Activated T-cell treated with anti-CD3 and anti-CD28 coated beads, Interleukin-2, amount 50 U/mL, for 24 hours (primary cell): ENCODE measurements at regions not wholly inside any gene's neighbourhood (a gene's known extent, or its start where the extent isn't known, plus 50 kb on each side); places are given as distances from the start of the nearest gene placed in this dataset.
"Not testable (repeated sequence)": the region's sequence is repeated elsewhere in the genome, so short reads cannot be mapped to it uniquely, and the experiment has no call there.

ENCODE experiments used
- DNase-seq: peaks from one replicate; pipeline ENCODE4 v3.0.0-alpha.2; 2020
- H3K27ac Mint-ChIP-seq: 2 replicates; pipeline ENCODE4 v1.8.0; 2020; ENCODE audit warnings: mild to moderate bottlenecking, mixed read lengths
- H3K27me3 Mint-ChIP-seq: 2 replicates; pipeline ENCODE4 v1.8.0; 2020; ENCODE audit warnings: mixed read lengths
- H3K36me3 Mint-ChIP-seq: 2 replicates; pipeline ENCODE4 v1.8.0; 2020; ENCODE audit warnings: low read depth, mixed read lengths
- H3K4me1 Mint-ChIP-seq: 2 replicates; pipeline ENCODE4 v1.8.0; 2020; ENCODE audit warnings: low read depth, mixed read lengths
- H3K4me3 Mint-ChIP-seq: 2 replicates; pipeline ENCODE4 v1.8.0; 2020; ENCODE audit warnings: mild to moderate bottlenecking, moderate library complexity, mixed read lengths
- H3K9me3 Mint-ChIP-seq: 2 replicates; pipeline ENCODE4 v1.8.0; 2020; ENCODE audit warnings: mixed read lengths

- not testable (repeated sequence) for H3K9me3 Mint-ChIP-seq, H3K36me3 Mint-ChIP-seq, H3K4me1 Mint-ChIP-seq, H3K4me3 Mint-ChIP-seq, H3K27ac Mint-ChIP-seq, H3K27me3 Mint-ChIP-seq, DNase-seq
These were observed 711.2 kb upstream of the AUTS2 start for GRCh38 chr7:68887116-68887515.

- DNase-seq: no peak
- no peaks in the 10 kb centered on the region for H3K36me3 Mint-ChIP-seq
- no peaks in the 10 kb centered on the region for H3K4me1 Mint-ChIP-seq
- no peak overlapping the region for H3K4me3 Mint-ChIP-seq
- H3K27me3 Mint-ChIP-seq: no peaks in the 10 kb centered on the region
- no peaks in the 10 kb centered on the region for H3K9me3 Mint-ChIP-seq
- H3K27ac Mint-ChIP-seq: no peak overlapping the region
These were observed 709.3 kb upstream of the AUTS2 start for GRCh38 chr7:68888971-68889385.

GRCh38 chr7:68892236-68892635 is 706.0 kb upstream of the AUTS2 start:
- DNase-seq: no peak
- Mint-ChIP-seq H3K9me3 (peaks cover 5% of the 10 kb centered on the region), H3K4me3 (no peak overlapping the region), H3K27ac (no peak overlapping the region), H3K4me1 (no peaks in the 10 kb centered on the region), H3K27me3 (no peaks in the 10 kb centered on the region), H3K36me3 (no peaks in the 10 kb centered on the region)

GRCh38 chr7:68893411-68893810 is 704.9 kb upstream of the AUTS2 start:
- Mint-ChIP-seq H3K36me3 (no peaks in the 10 kb centered on the region), H3K27ac (no peak overlapping the region)
- DNase-seq: no peak

GRCh38 chr7:68899156-68899555 is 699.1 kb upstream of the AUTS2 start:
- peaks cover 29% of the 10 kb centered on the region for H3K9me3 Mint-ChIP-seq
- not testable (repeated sequence) for H3K27ac Mint-ChIP-seq, H3K4me1 Mint-ChIP-seq, H3K36me3 Mint-ChIP-seq, H3K27me3 Mint-ChIP-seq, DNase-seq, H3K4me3 Mint-ChIP-seq

More at GRCh38 chr7:68893411-68893810, 704.9 kb upstream of the AUTS2 start:
- H3K27me3 Mint-ChIP-seq: no peaks in the 10 kb centered on the region
- H3K4me1 Mint-ChIP-seq: no peaks in the 10 kb centered on the region
- no peak overlapping the region for H3K4me3 Mint-ChIP-seq
- H3K9me3 Mint-ChIP-seq: peaks cover 8% of the 10 kb centered on the region

- Mint-ChIP-seq H3K36me3 (no peaks in the 10 kb centered on the region), H3K4me3 (no peak overlapping the region), H3K4me1 (no peaks in the 10 kb centered on the region), H3K27me3 (no peaks in the 10 kb centered on the region), H3K27ac (no peak overlapping the region), H3K9me3 (peaks cover 30% of the 10 kb centered on the region)
- DNase-seq: no peak
These were observed 698.2 kb upstream of the AUTS2 start for GRCh38 chr7:68900096-68900495.

GRCh38 chr7:68904630-68905029 is 693.6 kb upstream of the AUTS2 start:
- Mint-ChIP-seq H3K27me3 (no peaks in the 10 kb centered on the region), H3K9me3 (peaks cover 28% of the 10 kb centered on the region), H3K4me3 (no peak overlapping the region), H3K27ac (no peak overlapping the region), H3K36me3 (no peaks in the 10 kb centered on the region), H3K4me1 (no peaks in the 10 kb centered on the region)
- no peak for DNase-seq

- Mint-ChIP-seq H3K27me3 (no peaks in the 10 kb centered on the region), H3K4me1 (no peaks in the 10 kb centered on the region), H3K36me3 (no peaks in the 10 kb centered on the region), H3K9me3 (peaks cover 18% of the 10 kb centered on the region), H3K4me3 (no peak overlapping the region), H3K27ac (no peak overlapping the region)
- no peak for DNase-seq
These were observed 686.5 kb upstream of the AUTS2 start for GRCh38 chr7:68911754-68912153.

- H3K36me3 Mint-ChIP-seq: no peaks in the 10 kb centered on the region
- no peak for DNase-seq
- H3K27ac Mint-ChIP-seq: no peak overlapping the region
- H3K4me3 Mint-ChIP-seq: no peak overlapping the region
- H3K9me3 Mint-ChIP-seq: peaks cover 22% of the 10 kb centered on the region
- H3K4me1 Mint-ChIP-seq: no peaks in the 10 kb centered on the region
- no peaks in the 10 kb centered on the region for H3K27me3 Mint-ChIP-seq
These were observed 684.3 kb upstream of the AUTS2 start for GRCh38 chr7:68914006-68914405.

GRCh38 chr7:68917041-68917651 is 681.1 kb upstream of the AUTS2 start:
- H3K27me3 Mint-ChIP-seq: no peaks in the 10 kb centered on the region
- H3K9me3 Mint-ChIP-seq: peaks cover 31% of the 10 kb centered on the region
- no peak overlapping the region for H3K27ac Mint-ChIP-seq

GRCh38 chr7:68918621-68919020 is 679.7 kb upstream of the AUTS2 start:
- Mint-ChIP-seq H3K27ac (no peak overlapping the region), H3K9me3 (peaks cover 28% of the 10 kb centered on the region), H3K4me1 (no peaks in the 10 kb centered on the region), H3K27me3 (no peaks in the 10 kb centered on the region), H3K4me3 (no peak overlapping the region), H3K36me3 (no peaks in the 10 kb centered on the region)
- DNase-seq: no peak

More at GRCh38 chr7:68917041-68917651, 681.1 kb upstream of the AUTS2 start:
- Mint-ChIP-seq H3K4me3 (no peak overlapping the region), H3K36me3 (no peaks in the 10 kb centered on the region), H3K4me1 (no peaks in the 10 kb centered on the region)
- DNase-seq: no peak

- no peaks in the 10 kb centered on the region for H3K4me1 Mint-ChIP-seq
- H3K27me3 Mint-ChIP-seq: no peaks in the 10 kb centered on the region
- peaks cover 27% of the 10 kb centered on the region for H3K9me3 Mint-ChIP-seq
- H3K36me3 Mint-ChIP-seq: no peaks in the 10 kb centered on the region
- DNase-seq: no peak
- no peak overlapping the region for H3K4me3 Mint-ChIP-seq
- H3K27ac Mint-ChIP-seq: no peak overlapping the region
These were observed 675.4 kb upstream of the AUTS2 start for GRCh38 chr7:68922850-68923249.

GRCh38 chr7:68925241-68925640 is 673.0 kb upstream of the AUTS2 start:
- no peak overlapping the region for H3K4me3 Mint-ChIP-seq

GRCh38 chr7:68929781-68930261 is 668.5 kb upstream of the AUTS2 start:
- H3K36me3 Mint-ChIP-seq: no peaks in the 10 kb centered on the region
- no peaks in the 10 kb centered on the region for H3K4me1 Mint-ChIP-seq
- no peaks in the 10 kb centered on the region for H3K27me3 Mint-ChIP-seq
- no peak for DNase-seq
- H3K27ac Mint-ChIP-seq: no peak overlapping the region
- H3K9me3 Mint-ChIP-seq: peaks cover 33% of the 10 kb centered on the region
- H3K4me3 Mint-ChIP-seq: no peak overlapping the region

More at GRCh38 chr7:68925241-68925640, 673.0 kb upstream of the AUTS2 start:
- no peaks in the 10 kb centered on the region for H3K27me3 Mint-ChIP-seq
- H3K27ac Mint-ChIP-seq: no peak overlapping the region
- H3K4me1 Mint-ChIP-seq: no peaks in the 10 kb centered on the region
- no peak for DNase-seq
- no peaks in the 10 kb centered on the region for H3K36me3 Mint-ChIP-seq
- peaks cover 25% of the 10 kb centered on the region for H3K9me3 Mint-ChIP-seq

- H3K4me3 Mint-ChIP-seq: no peak overlapping the region
- peaks cover 40% of the 10 kb centered on the region for H3K9me3 Mint-ChIP-seq
- no peaks in the 10 kb centered on the region for H3K4me1 Mint-ChIP-seq
- no peaks in the 10 kb centered on the region for H3K27me3 Mint-ChIP-seq
- no peak for DNase-seq
- no peaks in the 10 kb centered on the region for H3K36me3 Mint-ChIP-seq
- no peak overlapping the region for H3K27ac Mint-ChIP-seq
These were observed 661.7 kb upstream of the AUTS2 start for GRCh38 chr7:68936471-68937035.
